GM12878 (cell line): ENCODE measurements at regions not wholly inside any gene's neighbourhood (a gene's known extent, or its start where the extent isn't known, plus 50 kb on each side); places are given as distances from the start of the nearest gene placed in this dataset.

Source experiments
- ATAC-seq: fragments of 200-7000 bp; cut with Tn5 transposase; 3 replicates; pipeline ENCODE4 v1.9.1; 2020; ENCODE audit warnings: mild to moderate bottlenecking, moderate library complexity
- BruUV-seq: library from RNA; stranded (reverse); fragments of 400-500 nt; replicated peaks from 2 replicates; lab custom pipeline; 2021; lab: Mats Ljungman, UMichigan
- CTCF ChIA-PET: fragments of 300-600 bp; sonication (Branson Sonifier 250); formaldehyde crosslinking; extraction: SDS; loops from one replicate; lab custom pipeline; 2021; ENCODE audit warnings: inconsistent platforms; lab: Yijun Ruan, JAX
- POLR2A ChIA-PET: fragments of 350-600 bp; formaldehyde crosslinking; extraction: SDS; loops from one replicate; lab custom pipeline; 2021; ENCODE audit warnings: inconsistent platforms; lab: Charles Lee
- RAD21 ChIA-PET: fragments of 300-600 bp; sonication (Branson Sonifier 250); formaldehyde crosslinking; loops from one replicate; lab custom pipeline; 2023; ENCODE audit warnings: antibody characterized with exemption; ENCODE audit not compliant: unreplicated experiment; lab: Charles Lee
- SMC1A ChIA-PET: fragments of 300-600 bp; sonication (Branson Sonifier 250); formaldehyde crosslinking; loops from one replicate; lab custom pipeline; 2023; ENCODE audit not compliant: unreplicated experiment, uncharacterized antibody; lab: Charles Lee
- DNase-seq: peaks from one replicate; pipeline ENCODE4 v3.0.0-alpha.2; 2011; ENCODE audit warnings: low read depth, low spot score
- FAIRE-seq: peaks from 3 replicates; lab custom pipeline; 2011; peaks lifted over from hg19 to GRCh38; lab: Jason Lieb, UNC
- H2AFZ ChIP-seq: 2 replicates; pipeline ENCODE4 v1.6.0; 2011; ENCODE audit warnings: low read depth, low read length, control low read depth; ENCODE audit not compliant: control insufficient read depth
- H3K27ac ChIP-seq: 2 replicates; pipeline ENCODE4 v1.5.1; 2011; ENCODE audit warnings: control low read depth; ENCODE audit not compliant: control insufficient read depth, insufficient read depth
- H3K27me3 ChIP-seq, 2 experiments: replicated peaks in 1 of 2; 2 replicates each; pipeline versions ENCODE4 v1.6.0 to v1.6.1; 2011; ENCODE audit warnings: low read length in 1 of 2; ENCODE audit not compliant: control insufficient read depth in 2 of 2, insufficient read depth in 2 of 2
- H3K36me3 ChIP-seq, 2 experiments: 2 replicates each; pipeline ENCODE4 v1.5.1; 2011; ENCODE audit warnings: low read length in 1 of 2; ENCODE audit not compliant: control insufficient read depth in 2 of 2, insufficient read depth in 2 of 2
- H3K4me1 ChIP-seq: 2 replicates; pipeline ENCODE4 v1.6.1; 2011; ENCODE audit warnings: mild to moderate bottlenecking, low read length, moderate library complexity, mixed read lengths; ENCODE audit not compliant: control insufficient read depth, insufficient read depth
- H3K4me2 ChIP-seq: 2 replicates; pipeline ENCODE4 v1.6.0; 2011; ENCODE audit warnings: control low read depth; ENCODE audit not compliant: control insufficient read depth, insufficient read depth
- H3K4me3 ChIP-seq: fragments of 200-600 bp; sonication (generic); 2 replicates; pipeline ENCODE4 v1.5.1; 2016
- H3K79me2 ChIP-seq: 2 replicates; pipeline ENCODE4 v1.6.0; 2011; ENCODE audit warnings: low read length; ENCODE audit not compliant: control insufficient read depth, insufficient read depth
- H3K9ac ChIP-seq: 2 replicates; pipeline ENCODE4 v1.8.0; 2011; ENCODE audit warnings: low read length, control low read depth, mixed read lengths; ENCODE audit not compliant: control insufficient read depth, insufficient read depth
- H3K9me3 ChIP-seq: replicated peaks from 3 replicates; pipeline ENCODE4 v1.5.1; 2011; ENCODE audit warnings: mild to moderate bottlenecking, low read length; ENCODE audit not compliant: control insufficient read depth, insufficient read depth
- H4K20me1 ChIP-seq: 2 replicates; pipeline ENCODE4 v1.6.0; 2011; ENCODE audit not compliant: control insufficient read depth, insufficient read depth
- CBFB ChIP-seq: IDR thresholded peaks from 2 replicates; pipeline ENCODE4 v1.6.1; 2016; ENCODE audit warnings: antibody characterized with exemption, low read depth
- HDAC6 ChIP-seq: fragments of 200-600 bp; sonication (generic); IDR thresholded peaks from one replicate; pipeline ENCODE4 v1.8.0; 2017; ENCODE audit warnings: antibody characterized with exemption; ENCODE audit not compliant: unreplicated experiment
- HDGF ChIP-seq: fragments of 450-650 bp; IDR thresholded peaks from 2 replicates; pipeline ENCODE4 v1.6.1; 2016; ENCODE audit warnings: antibody characterized with exemption
- IKZF1 ChIP-seq: fragments of 450-650 bp; conservative IDR thresholded peaks from 2 replicates; pipeline ENCODE4 v1.6.1; 2017; ENCODE audit warnings: antibody characterized with exemption, mild to moderate bottlenecking
- NR2C2 ChIP-seq: IDR thresholded peaks from 2 replicates; pipeline ENCODE4 v1.6.1; 2011; ENCODE audit warnings: borderline replicate concordance, low read depth; ENCODE audit not compliant: control insufficient read depth, insufficient read length
- RAD51 ChIP-seq: fragments of 450-650 bp; IDR thresholded peaks from 2 replicates; pipeline ENCODE4 v1.6.1; 2016; ENCODE audit warnings: moderate library complexity, mild to moderate bottlenecking, inconsistent platforms
- SIX5 ChIP-seq: IDR thresholded peaks from 2 replicates; pipeline ENCODE4 v1.6.1; 2011; ENCODE audit warnings: mild to moderate bottlenecking, low read depth, low read length, moderate library complexity; ENCODE audit not compliant: severe bottlenecking
- SMAD1 ChIP-seq: fragments of 450-650 bp; IDR thresholded peaks from 2 replicates; pipeline ENCODE4 v1.6.1; 2018; ENCODE audit warnings: mild to moderate bottlenecking, low read depth; ENCODE audit not compliant: partially characterized antibody
- SMARCA5 ChIP-seq: fragments of 450-650 bp; IDR thresholded peaks from 2 replicates; pipeline ENCODE4 v1.6.1; 2017; ENCODE audit warnings: mild to moderate bottlenecking
- ZBED1 ChIP-seq: IDR thresholded peaks from 2 replicates; pipeline ENCODE4 v1.6.1; 2016; ENCODE audit warnings: borderline replicate concordance
- in situ Hi-C: fragments of 300-500 bp; cut with MboI; formaldehyde crosslinking; loops from 9 replicates; pipeline ENCODE4 v1.14.3; 2018; ENCODE audit warnings: mixed read lengths
- intact Hi-C: fragments of 100-400 bp; cut with micrococcal nuclease; formaldehyde crosslinking; loops from one replicate; pipeline ENCODE4 v1.14.2; 2022; ENCODE audit not compliant: unreplicated experiment
- TF ChIP-seq, protein P1 (sequence below): IDR thresholded peaks from 2 replicates; pipeline ENCODE4 v1.6.1; 2011; ENCODE audit warnings: mild to moderate bottlenecking, low read depth, low read length, moderate library complexity; ENCODE audit not compliant: insufficient replicate concordance
- TF ChIP-seq, protein P2 (sequence below): fragments of 450-650 bp; IDR thresholded peaks from 2 replicates; pipeline ENCODE4 v1.6.1; 2017; ENCODE audit warnings: mild to moderate bottlenecking, low read depth, inconsistent platforms; ENCODE audit not compliant: poor library complexity, severe bottlenecking

DNA sequence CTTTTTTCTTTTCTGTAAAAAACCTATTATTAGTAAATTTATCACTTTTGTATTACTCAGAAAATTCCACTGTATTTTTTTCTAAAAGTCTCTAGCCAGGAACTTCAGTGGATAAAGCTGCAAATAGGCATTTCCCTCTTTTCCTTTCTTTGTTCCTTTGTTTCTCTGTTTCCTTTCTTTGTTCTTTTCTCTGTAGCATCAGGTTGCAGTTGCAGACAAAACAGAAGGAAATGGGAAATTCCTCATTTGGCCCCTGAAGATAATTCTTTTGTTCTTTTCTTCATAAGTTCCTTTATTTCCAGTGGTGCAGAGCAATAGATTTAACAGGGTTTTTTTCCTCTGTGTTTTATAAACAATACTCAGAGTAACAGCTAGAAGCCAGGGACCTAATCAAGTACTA is 416.5 kb downstream of the TBL1XR1 start:
- intact Hi-C loops, result no loop called here
- POLR2A ChIA-PET, result no interaction called here

More for the DNA sequence above, 416.5 kb downstream of the TBL1XR1 start:
- Histone ChIP-seq H3K27me3 (peaks cover 0 to 2% of the 10 kb centered on the region in 2 experiments; a peak in 1 of 4 replicates), H4K20me1 (no peaks in the 10 kb centered on the region), H3K4me3 (no peak overlapping the region), H3K27ac (no peak overlapping the region), H2AFZ (no peak overlapping the region), H3K4me1 (no peaks in the 10 kb centered on the region), H3K9me3 (no peaks in the 10 kb centered on the region), H3K9ac (no peak overlapping the region), H3K4me2 (no peak overlapping the region), H3K79me2 (no peaks in the 10 kb centered on the region), H3K36me3 (no peaks in the 10 kb centered on the region)
- in situ Hi-C loops, result no loop called here
- RAD21 ChIA-PET, result no interaction called here
- no peak for ATAC-seq
- SMC1A ChIA-PET, result no interaction called here
- DNase-seq, result no peak
- BruUV-seq, result no TSS peak
- CTCF ChIA-PET, result no interaction called here
- TF ChIP-seq SMARCA5 (no peak), HDAC6 (no peak), NR2C2 (no peak), IKZF1 (no peak), HDGF (no peak), CBFB (no peak), SIX5 (no peak), ZBED1 (no peak), SMAD1 (no peak), RAD51 (no peak)
- TF ChIP-seq, protein P1, sequence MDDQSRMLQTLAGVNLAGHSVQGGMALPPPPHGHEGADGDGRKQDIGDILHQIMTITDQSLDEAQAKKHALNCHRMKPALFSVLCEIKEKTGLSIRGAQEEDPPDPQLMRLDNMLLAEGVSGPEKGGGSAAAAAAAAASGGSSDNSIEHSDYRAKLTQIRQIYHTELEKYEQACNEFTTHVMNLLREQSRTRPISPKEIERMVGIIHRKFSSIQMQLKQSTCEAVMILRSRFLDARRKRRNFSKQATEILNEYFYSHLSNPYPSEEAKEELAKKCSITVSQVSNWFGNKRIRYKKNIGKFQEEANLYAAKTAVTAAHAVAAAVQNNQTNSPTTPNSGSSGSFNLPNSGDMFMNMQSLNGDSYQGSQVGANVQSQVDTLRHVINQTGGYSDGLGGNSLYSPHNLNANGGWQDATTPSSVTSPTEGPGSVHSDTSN, result no peak
- TF ChIP-seq, protein P2, sequence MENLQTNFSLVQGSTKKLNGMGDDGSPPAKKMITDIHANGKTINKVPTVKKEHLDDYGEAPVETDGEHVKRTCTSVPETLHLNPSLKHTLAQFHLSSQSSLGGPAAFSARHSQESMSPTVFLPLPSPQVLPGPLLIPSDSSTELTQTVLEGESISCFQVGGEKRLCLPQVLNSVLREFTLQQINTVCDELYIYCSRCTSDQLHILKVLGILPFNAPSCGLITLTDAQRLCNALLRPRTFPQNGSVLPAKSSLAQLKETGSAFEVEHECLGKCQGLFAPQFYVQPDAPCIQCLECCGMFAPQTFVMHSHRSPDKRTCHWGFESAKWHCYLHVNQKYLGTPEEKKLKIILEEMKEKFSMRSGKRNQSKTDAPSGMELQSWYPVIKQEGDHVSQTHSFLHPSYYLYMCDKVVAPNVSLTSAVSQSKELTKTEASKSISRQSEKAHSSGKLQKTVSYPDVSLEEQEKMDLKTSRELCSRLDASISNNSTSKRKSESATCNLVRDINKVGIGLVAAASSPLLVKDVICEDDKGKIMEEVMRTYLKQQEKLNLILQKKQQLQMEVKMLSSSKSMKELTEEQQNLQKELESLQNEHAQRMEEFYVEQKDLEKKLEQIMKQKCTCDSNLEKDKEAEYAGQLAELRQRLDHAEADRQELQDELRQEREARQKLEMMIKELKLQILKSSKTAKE, result no peak
- FAIRE-seq, result no peak
